SH-SY5Y (cell line): ENCODE measurements at regions not wholly inside any gene's neighbourhood (a gene's known extent, or its start where the extent isn't known, plus 50 kb on each side); places are given as distances from the start of the nearest gene placed in this dataset.

Source experiments
- GATA2 ChIP-seq: IDR thresholded peaks from 2 replicates; pipeline ENCODE4 v1.6.1; 2011; ENCODE audit warnings: mild to moderate bottlenecking, low read depth, low read length
- GATA3 ChIP-seq: IDR thresholded peaks from 2 replicates; pipeline ENCODE4 v1.6.1; 2011; ENCODE audit warnings: low read depth, mild to moderate bottlenecking, low read length, moderate library complexity

DNA sequence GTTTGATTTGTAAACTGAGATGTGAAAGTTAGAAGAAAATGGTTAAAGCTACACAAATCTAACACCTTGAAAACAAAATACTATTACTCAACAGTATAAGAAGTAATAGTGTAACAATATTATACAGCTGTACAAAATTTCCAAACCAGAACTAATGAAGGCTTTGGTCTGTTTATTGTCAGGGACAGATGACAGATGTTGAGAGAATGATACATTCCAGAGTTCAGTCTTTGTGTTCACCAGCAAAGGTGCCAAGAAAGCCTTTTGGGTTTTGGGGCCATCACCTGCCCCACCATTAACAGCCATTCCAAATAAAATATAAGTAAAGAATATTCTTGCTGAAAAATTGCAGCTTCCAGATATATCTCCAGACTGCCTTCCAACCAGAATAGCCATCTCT is 439.3 kb downstream of the PCDH20 start:
- TF ChIP-seq GATA2 (no peak), GATA3 (no peak)
